CD4-positive, alpha-beta T cell treated with Interleukin-4 for 4 hours (primary cell): ENCODE measurements at regions not wholly inside any gene's neighbourhood (a gene's known extent, or its start where the extent isn't known, plus 50 kb on each side); places are given as distances from the start of the nearest gene placed in this dataset.
"Not testable (repeated sequence)": the region's sequence is repeated elsewhere in the genome, so short reads cannot be mapped to it uniquely, and the experiment has no call there.

Experiments
- DNase-seq: peaks from one replicate; pipeline ENCODE4 v3.0.0-alpha.2; 2020

DNA sequence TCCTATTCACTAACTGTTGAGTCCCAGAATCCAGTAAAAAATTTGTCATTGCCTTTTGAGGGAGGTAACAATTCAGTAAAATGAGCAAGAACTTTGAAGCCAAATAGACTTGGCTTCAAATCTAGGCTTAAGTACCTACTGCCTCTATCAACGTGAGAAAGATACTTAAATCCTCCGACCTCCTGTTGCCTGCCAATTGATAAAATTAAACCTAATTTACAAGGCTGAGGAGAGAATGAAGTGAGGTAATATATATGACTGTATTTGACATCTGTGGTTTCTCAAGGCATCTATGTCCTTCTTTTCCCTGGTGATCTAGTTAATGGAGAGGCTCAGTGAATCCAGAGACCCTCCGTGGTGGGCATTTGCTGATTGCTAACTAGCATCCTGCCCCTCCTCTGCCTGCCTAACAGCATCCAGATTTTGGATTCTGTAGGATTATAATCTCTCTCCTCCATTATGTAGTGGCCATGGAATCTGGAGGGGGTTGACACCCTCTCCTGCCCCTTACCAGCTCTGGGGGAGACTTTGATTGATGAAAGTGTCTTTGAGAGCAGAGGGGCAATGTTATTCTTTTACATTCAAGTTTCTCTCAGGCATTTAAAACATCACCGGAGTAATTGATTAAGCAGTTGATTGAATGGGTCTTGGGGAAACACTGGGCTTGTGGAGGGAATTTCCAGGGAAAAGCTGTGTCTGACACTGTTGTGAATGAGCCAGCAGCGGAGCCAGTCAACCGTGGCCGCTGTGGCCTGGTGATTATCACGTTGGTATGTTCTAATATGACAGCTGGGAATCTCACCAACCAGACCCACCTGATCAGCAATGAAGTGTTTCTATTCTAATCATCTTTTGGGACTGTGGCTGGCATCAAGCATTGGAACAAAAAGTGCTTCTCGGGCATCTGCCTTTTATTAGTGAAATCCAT, 140.7 kb upstream of the FAM78B start:
- DNase-seq: no peak

DNA sequence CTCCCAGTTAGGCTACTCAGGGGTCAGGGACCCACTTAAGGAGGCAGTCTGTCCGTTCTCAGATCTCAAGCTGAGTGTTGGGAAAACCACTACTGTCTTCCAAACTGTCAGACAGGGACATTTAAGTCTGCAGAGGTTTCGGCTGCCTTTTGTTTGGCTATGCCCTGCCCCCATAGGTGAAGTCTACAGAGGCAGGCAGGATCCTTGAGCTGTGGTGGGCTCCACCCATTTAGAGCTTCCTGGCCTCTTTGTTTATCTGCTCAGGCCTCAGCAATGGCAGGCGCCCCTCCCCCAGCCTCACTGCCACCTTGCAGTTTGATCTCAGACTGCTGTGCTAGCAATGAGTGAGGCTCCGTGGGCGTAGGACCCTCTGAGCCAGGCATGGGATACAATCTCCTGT, 149.5 kb upstream of the FAM78B start:
- DNase-seq: not testable (repeated sequence)

- DNase-seq: no peak
Observed at GRCh38 chr1:166322470-166322869, 155.7 kb upstream of the FAM78B start.

DNA sequence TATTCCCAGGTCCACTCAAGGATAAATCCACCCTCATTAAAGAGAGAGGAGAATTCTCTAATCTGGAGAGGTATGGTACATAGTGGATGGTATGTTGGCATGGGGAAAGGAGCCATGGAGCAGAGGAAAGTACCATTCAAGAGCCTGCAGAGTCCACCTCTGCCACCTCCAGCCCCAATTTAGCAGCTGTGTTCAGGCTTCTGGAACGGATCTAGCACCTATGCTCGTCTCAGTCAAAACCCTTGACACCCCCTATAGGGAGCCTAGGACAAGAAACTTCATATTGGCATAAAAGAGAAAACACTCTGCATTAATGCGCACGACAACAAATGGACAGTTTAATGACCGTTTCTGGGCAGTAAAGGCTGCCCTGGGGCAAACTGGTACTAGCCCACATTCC, 161.1 kb upstream of the FAM78B start:
- DNase-seq: no peak

DNA sequence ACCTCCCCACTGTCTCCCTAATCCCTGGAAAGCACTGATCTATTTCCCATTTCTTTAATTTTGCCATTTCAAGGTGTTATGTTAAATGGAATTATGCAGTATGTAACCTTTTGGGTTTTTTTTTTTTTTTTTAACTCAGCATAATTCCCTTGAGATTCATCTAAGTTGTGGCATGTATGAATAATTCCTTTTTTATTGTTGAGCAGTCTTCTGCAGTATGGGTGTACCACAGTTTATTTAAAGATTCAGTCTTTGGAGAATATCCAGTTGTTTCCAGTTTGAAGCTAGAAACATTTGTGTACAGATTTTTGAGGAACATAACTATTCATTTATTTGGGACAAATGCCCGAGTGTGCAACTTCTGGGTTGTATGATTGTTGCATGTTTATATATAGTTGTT, 162.2 kb upstream of the FAM78B start:
- DNase-seq: no peak

- DNase-seq: no peak
Observed at GRCh38 chr1:166330096-166330495, 163.3 kb upstream of the FAM78B start.

- DNase-seq: no peak
Observed at GRCh38 chr1:166338105-166338504, 171.3 kb upstream of the FAM78B start.

DNA sequence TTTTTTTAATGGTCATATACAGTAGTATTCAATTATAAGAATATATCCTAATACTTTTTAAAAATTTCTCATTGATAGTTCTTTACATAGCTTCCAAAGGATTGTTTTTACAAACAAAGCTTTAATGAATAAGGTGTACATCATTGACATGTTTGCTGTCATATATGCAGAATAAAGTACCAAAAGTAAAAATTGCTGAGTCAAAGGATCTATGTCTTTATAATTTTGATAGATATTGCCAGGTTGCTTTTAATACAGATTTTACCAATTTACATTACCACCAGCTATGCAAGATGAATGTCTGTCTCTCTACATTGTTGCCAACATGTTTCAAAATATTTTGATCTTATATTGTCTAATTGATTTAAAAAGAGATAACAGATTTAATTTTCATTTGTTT, 173.9 kb upstream of the FAM78B start:
- DNase-seq: no peak

- no peak for DNase-seq
Observed at GRCh38 chr1:166343276-166343675, 176.5 kb upstream of the FAM78B start.

- no peak for DNase-seq
Observed at GRCh38 chr1:166350490-166350889, 183.7 kb upstream of the FAM78B start.

GRCh38 chr1:166351676-166352075, 184.9 kb upstream of the FAM78B start:
- DNase-seq: no peak

- DNase-seq: no peak
Observed at GRCh38 chr1:166353213-166353612, 186.4 kb upstream of the FAM78B start.

DNA sequence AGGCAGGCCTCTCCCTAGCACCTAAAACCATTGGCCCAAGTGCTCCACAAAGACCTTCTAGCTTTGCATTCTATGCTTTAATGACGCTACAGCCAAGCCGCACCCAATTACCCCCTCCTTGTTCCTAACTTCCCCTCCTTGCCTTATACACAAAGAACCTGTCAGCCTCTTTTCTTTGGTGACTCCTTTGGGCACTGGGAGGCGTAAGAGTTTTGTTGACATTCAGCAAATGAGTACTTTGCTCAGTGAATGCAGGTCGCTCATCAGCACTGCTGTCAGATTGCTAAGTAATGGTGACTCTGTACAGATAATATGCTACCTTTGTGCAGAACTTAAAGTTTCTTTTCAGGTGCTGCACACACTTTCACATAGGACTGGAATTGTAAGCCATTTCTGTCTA, 187.6 kb upstream of the FAM78B start:
- no peak for DNase-seq

- DNase-seq: no peak
Observed at GRCh38 chr1:166365081-166365480, 198.3 kb upstream of the FAM78B start.

DNA sequence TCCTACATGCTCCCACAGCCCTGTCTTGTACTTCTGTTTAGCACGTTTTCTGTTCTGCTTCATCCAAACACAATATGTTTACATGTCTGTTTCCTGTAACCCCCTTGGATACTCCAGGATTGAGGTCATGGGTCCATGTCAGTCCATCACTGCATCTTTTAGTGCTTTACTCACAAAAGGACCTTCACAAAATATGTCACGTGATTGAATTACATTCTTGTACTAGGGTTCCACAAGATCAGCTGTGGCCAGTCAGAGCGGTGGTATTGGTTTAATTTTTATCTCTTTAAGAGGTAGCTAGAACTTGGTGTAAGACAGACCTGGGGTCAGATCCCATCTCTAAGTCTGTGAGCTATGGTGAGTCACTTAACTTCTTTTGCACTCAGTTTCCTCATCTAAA, 201.2 kb upstream of the FAM78B start:
- no peak for DNase-seq

DNA sequence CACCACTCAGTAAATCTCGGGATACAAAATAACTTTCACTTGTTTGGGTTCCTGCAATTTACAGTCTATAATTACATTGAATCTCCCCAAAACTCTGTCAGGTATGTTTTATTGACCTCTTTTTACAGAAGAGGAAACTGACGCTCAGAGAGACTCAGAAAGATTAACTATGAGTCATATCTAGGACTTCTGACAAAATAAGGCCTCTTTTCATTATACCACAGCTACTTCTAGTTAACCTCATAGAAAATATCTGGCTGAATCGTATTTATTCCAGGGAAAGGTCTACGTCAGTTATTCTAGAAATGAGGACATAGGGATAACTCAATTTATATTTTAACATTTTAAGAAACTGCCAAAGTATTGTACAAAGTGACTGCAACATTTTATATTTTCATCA, 211.1 kb upstream of the FAM78B start:
- no peak for DNase-seq

DNA sequence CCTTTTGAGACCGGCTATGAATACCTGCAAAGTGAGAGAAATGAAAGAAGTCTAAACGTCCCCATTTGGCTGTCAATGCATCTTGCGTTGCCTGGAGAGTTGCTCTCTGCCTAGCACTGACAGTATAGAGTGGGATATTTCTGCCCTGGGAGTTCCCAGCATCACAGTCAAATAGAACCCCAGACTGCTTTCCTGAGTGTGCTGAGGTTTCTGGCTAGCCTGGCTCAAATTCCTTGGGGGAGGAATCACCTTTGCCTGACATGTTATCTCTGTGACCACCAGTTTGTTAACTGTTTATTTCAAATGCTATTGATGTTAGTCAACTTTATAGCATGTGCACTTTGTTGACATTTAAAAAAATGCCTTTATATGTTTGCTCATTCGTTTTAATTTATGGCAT, 212.0 kb upstream of the FAM78B start:
- DNase-seq: no peak

GRCh38 chr1:166379447-166379846, 212.6 kb upstream of the FAM78B start:
- no peak for DNase-seq

DNA sequence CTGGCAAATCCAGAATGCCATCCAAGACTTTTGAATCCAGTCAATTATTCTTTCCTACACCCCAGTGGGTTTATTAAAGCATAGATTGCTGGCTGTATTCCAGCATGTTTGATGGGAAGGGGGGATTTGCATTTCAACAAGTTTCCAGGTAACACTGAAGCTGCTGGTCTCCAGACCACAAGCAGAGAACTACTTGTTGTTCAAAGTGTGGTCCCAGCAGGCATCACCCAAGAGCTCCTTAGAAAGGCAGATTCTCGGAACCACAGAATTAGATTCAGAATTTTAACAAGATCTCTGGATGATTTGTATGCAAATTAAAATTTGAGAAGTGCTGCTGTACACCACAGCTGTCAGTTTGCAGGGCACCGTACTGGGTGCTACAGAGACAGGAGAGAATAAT, 216.3 kb upstream of the FAM78B start:
- DNase-seq: no peak

GRCh38 chr1:166383635-166384346, 217.0 kb upstream of the FAM78B start:
- DNase-seq: no peak

GRCh38 chr1:166384948-166385347, 218.1 kb upstream of the FAM78B start:
- no peak for DNase-seq

- DNase-seq: no peak
Observed at GRCh38 chr1:166390366-166391033, 223.7 kb upstream of the FAM78B start.

GRCh38 chr1:166391279-166392066, 224.7 kb upstream of the FAM78B start:
- no peak for DNase-seq
